Progenitor cell of endocrine pancreas (in vitro differentiated cells): ENCODE measurements at regions not wholly inside any gene's neighbourhood (a gene's known extent, or its start where the extent isn't known, plus 50 kb on each side); places are given as distances from the start of the nearest gene placed in this dataset.

Experiments used
- DNase-seq: peaks from one replicate; pipeline ENCODE4 v3.0.0; 2021; ENCODE audit warnings: low spot score; ENCODE audit not compliant: unreplicated experiment
- H3K27ac Mint-ChIP-seq: 2 replicates; pipeline ENCODE4 v1.8.0; 2021; ENCODE audit warnings: mild to moderate bottlenecking, moderate library complexity, mixed read lengths
- H3K27me3 Mint-ChIP-seq: 2 replicates; pipeline ENCODE4 v1.8.0; 2021; ENCODE audit warnings: mixed read lengths
- H3K36me3 Mint-ChIP-seq: 2 replicates; pipeline ENCODE4 v1.8.0; 2022; ENCODE audit warnings: mixed read lengths; ENCODE audit not compliant: insufficient read depth
- H3K4me1 Mint-ChIP-seq: 2 replicates; pipeline ENCODE4 v1.8.0; 2021; ENCODE audit warnings: low read depth, mixed read lengths
- H3K4me3 Mint-ChIP-seq: 2 replicates; pipeline ENCODE4 v1.8.0; 2021; ENCODE audit warnings: low read depth, mild to moderate bottlenecking, moderate library complexity, mixed read lengths
- H3K9me3 Mint-ChIP-seq: 2 replicates; pipeline ENCODE4 v1.8.0; 2021; ENCODE audit warnings: low read depth, mixed read lengths
- CTCF ChIP-seq: fragments of 200-600 bp; sonication (generic); IDR thresholded peaks from one replicate; pipeline ENCODE4 v1.5.0; 2021; ENCODE audit warnings: antibody characterized with exemption, mild to moderate bottlenecking; ENCODE audit not compliant: unreplicated experiment

GRCh38 chr2:208927867-208928266 lies 496.0 kb upstream of the MAP2 start:
- Mint-ChIP-seq H3K4me1 (peaks cover 31% of the 10 kb centered on the region), H3K27ac (no peak overlapping the region), H3K36me3 (no peaks in the 10 kb centered on the region), H3K4me3 (no peak overlapping the region), H3K9me3 (peaks cover 24% of the 10 kb centered on the region), H3K27me3 (no peaks in the 10 kb centered on the region)
- no peak for DNase-seq
- no peak for TF ChIP-seq CTCF

GRCh38 chr2:208929139-208929864 lies 494.5 kb upstream of the MAP2 start:
- H3K36me3 Mint-ChIP-seq = no peaks in the 10 kb centered on the region
- H3K27ac Mint-ChIP-seq = peak overlapping the region; percentile 19
- no peak overlapping the region for H3K4me3 Mint-ChIP-seq
- no peak for DNase-seq
- H3K9me3 Mint-ChIP-seq = peaks cover 13% of the 10 kb centered on the region
- H3K4me1 Mint-ChIP-seq = peaks cover 33% of the 10 kb centered on the region
- TF ChIP-seq CTCF = no peak
- no peaks in the 10 kb centered on the region for H3K27me3 Mint-ChIP-seq

GRCh38 chr2:208929894-208930427 lies 493.9 kb upstream of the MAP2 start:
- DNase-seq = no peak
- Mint-ChIP-seq H3K27ac (peak overlapping the region; percentile 19), H3K4me1 (peaks cover 33% of the 10 kb centered on the region), H3K9me3 (peaks cover 6% of the 10 kb centered on the region), H3K36me3 (no peaks in the 10 kb centered on the region), H3K4me3 (no peak overlapping the region), H3K27me3 (no peaks in the 10 kb centered on the region)
- TF ChIP-seq CTCF = no peak

GRCh38 chr2:208935531-208935930 lies 488.3 kb upstream of the MAP2 start:
- Mint-ChIP-seq H3K4me3 (no peak overlapping the region), H3K27ac (no peak overlapping the region), H3K36me3 (no peaks in the 10 kb centered on the region), H3K4me1 (peaks cover 16% of the 10 kb centered on the region), H3K9me3 (no peaks in the 10 kb centered on the region), H3K27me3 (no peaks in the 10 kb centered on the region)
- DNase-seq = no peak
- TF ChIP-seq CTCF = no peak

- H3K4me1 Mint-ChIP-seq = peaks cover 5% of the 10 kb centered on the region
- no peak for TF ChIP-seq CTCF
- no peak overlapping the region for H3K27ac Mint-ChIP-seq
Measured at GRCh38 chr2:208937521-208937920, 486.3 kb upstream of the MAP2 start.

More at GRCh38 chr2:208937521-208937920, 486.3 kb upstream of the MAP2 start:
- H3K9me3 Mint-ChIP-seq = no peaks in the 10 kb centered on the region
- no peaks in the 10 kb centered on the region for H3K27me3 Mint-ChIP-seq
- H3K4me3 Mint-ChIP-seq = no peak overlapping the region
- H3K36me3 Mint-ChIP-seq = no peaks in the 10 kb centered on the region
- DNase-seq = no peak
